GM12891 (cell line): ENCODE measurements at regions not wholly inside any gene's neighbourhood (a gene's known extent, or its start where the extent isn't known, plus 50 kb on each side); places are given as distances from the start of the nearest gene placed in this dataset.

ENCODE experiments used
- PAX5 ChIP-seq: IDR thresholded peaks from 2 replicates; pipeline ENCODE4 v1.6.1; 2011; ENCODE audit warnings: low read length, moderate library complexity, mild to moderate bottlenecking; ENCODE audit not compliant: insufficient read depth, severe bottlenecking
- POLR2AphosphoS5 ChIP-seq: IDR thresholded peaks from 2 replicates; pipeline ENCODE4 v1.6.1; 2011; ENCODE audit warnings: low read depth, low read length, control low read depth
- TAF1 ChIP-seq: IDR thresholded peaks from 2 replicates; pipeline ENCODE4 v1.6.1; 2011; ENCODE audit warnings: low read depth, low read length, control low read depth

GRCh38 chr7:17058568-17058967 lies 176.8 kb upstream of the AGR3 start:
- TF ChIP-seq POLR2AphosphoS5: no peak
- TF ChIP-seq TAF1: no peak
- TF ChIP-seq PAX5: no peak
